Adipocyte (in vitro differentiated cells): ENCODE measurements at regions not wholly inside any gene's neighbourhood (a gene's known extent, or its start where the extent isn't known, plus 50 kb on each side); places are given as distances from the start of the nearest gene placed in this dataset.
A peak's percentile ranks its signal among the peaks of the same experiment; 100 is the strongest.

Source experiments
- DNase-seq: peaks from one replicate; pipeline ENCODE4 v3.0.0-alpha.2; 2015; ENCODE audit warnings: low read depth
- H3K27me3 ChIP-seq: replicated peaks from 2 replicates; pipeline ENCODE4 v1.7.0; 2013; ENCODE audit warnings: mild to moderate bottlenecking, low read length, moderate library complexity; ENCODE audit not compliant: control insufficient read depth, insufficient read depth
- H3K36me3 ChIP-seq: 2 replicates; pipeline ENCODE4 v1.7.0; 2013; ENCODE audit warnings: low read length, mild to moderate bottlenecking, moderate library complexity; ENCODE audit not compliant: control insufficient read depth, insufficient read depth, severe bottlenecking
- H3K4me1 ChIP-seq: 2 replicates; pipeline ENCODE4 v1.7.0; 2013; ENCODE audit warnings: mild to moderate bottlenecking, low read length, moderate library complexity; ENCODE audit not compliant: control insufficient read depth, insufficient read depth
- H3K4me3 ChIP-seq: 2 replicates; pipeline ENCODE4 v1.7.0; 2013; ENCODE audit warnings: mild to moderate bottlenecking, low read length, moderate library complexity
- H3K9ac ChIP-seq: 2 replicates; pipeline ENCODE4 v1.7.0; 2013; ENCODE audit warnings: mild to moderate bottlenecking, low read length, moderate library complexity
- H3K9me3 ChIP-seq: 2 replicates; pipeline ENCODE4 v1.7.0; 2013; ENCODE audit warnings: mild to moderate bottlenecking, low read length, moderate library complexity; ENCODE audit not compliant: control insufficient read depth

- Histone ChIP-seq H3K9me3 (no peaks in the 10 kb centered on the region), H3K9ac (no peak overlapping the region), H3K4me3 (no peak overlapping the region), H3K36me3 (no peaks in the 10 kb centered on the region), H3K4me1 (no peaks in the 10 kb centered on the region), H3K27me3 (no peaks in the 10 kb centered on the region)
- DNase-seq = peak; percentile 11
Measured at GRCh38 chr12:127363392-127363791, 903.6 kb upstream of the TMEM132C start.

GRCh38 chr12:127373559-127373958, 893.4 kb upstream of the TMEM132C start:
- H3K27me3 ChIP-seq = peaks cover 2% of the 10 kb centered on the region
- H3K9me3 ChIP-seq = no peaks in the 10 kb centered on the region
- no peak overlapping the region for H3K4me3 ChIP-seq
- no peak for DNase-seq
- H3K9ac ChIP-seq = no peak overlapping the region
- H3K36me3 ChIP-seq = no peaks in the 10 kb centered on the region
- H3K4me1 ChIP-seq = no peaks in the 10 kb centered on the region

- DNase-seq = no peak
- no peaks in the 10 kb centered on the region for H3K9me3 ChIP-seq
- H3K27me3 ChIP-seq = peaks cover 2% of the 10 kb centered on the region
- H3K4me1 ChIP-seq = no peaks in the 10 kb centered on the region
- no peak overlapping the region for H3K4me3 ChIP-seq
- no peaks in the 10 kb centered on the region for H3K36me3 ChIP-seq
- no peak overlapping the region for H3K9ac ChIP-seq
Measured at GRCh38 chr12:127374447-127374846, 892.5 kb upstream of the TMEM132C start.

- Histone ChIP-seq H3K27me3 (no peaks in the 10 kb centered on the region), H3K9me3 (no peaks in the 10 kb centered on the region), H3K4me1 (no peaks in the 10 kb centered on the region), H3K36me3 (no peaks in the 10 kb centered on the region), H3K4me3 (peak overlapping the region; percentile 74), H3K9ac (no peak overlapping the region)
- peak; percentile 75 for DNase-seq
Measured at GRCh38 chr12:127381043-127381668, 885.8 kb upstream of the TMEM132C start.

GRCh38 chr12:127381681-127382080, 885.3 kb upstream of the TMEM132C start:
- H3K4me3 ChIP-seq = no peak overlapping the region

GRCh38 chr12:127383281-127383680, 883.7 kb upstream of the TMEM132C start:
- Histone ChIP-seq H3K4me3 (no peak overlapping the region), H3K36me3 (no peaks in the 10 kb centered on the region), H3K27me3 (peaks cover 3% of the 10 kb centered on the region), H3K9ac (no peak overlapping the region), H3K4me1 (no peaks in the 10 kb centered on the region), H3K9me3 (no peaks in the 10 kb centered on the region)
- peak; percentile 37 for DNase-seq

More at GRCh38 chr12:127381681-127382080, 885.3 kb upstream of the TMEM132C start:
- H3K4me1 ChIP-seq = no peaks in the 10 kb centered on the region
- DNase-seq = no peak
- H3K27me3 ChIP-seq = no peaks in the 10 kb centered on the region
- H3K9me3 ChIP-seq = no peaks in the 10 kb centered on the region
- no peaks in the 10 kb centered on the region for H3K36me3 ChIP-seq
- H3K9ac ChIP-seq = no peak overlapping the region

- no peak overlapping the region for H3K9ac ChIP-seq
- no peak for DNase-seq
- H3K9me3 ChIP-seq = no peaks in the 10 kb centered on the region
- peaks cover 8% of the 10 kb centered on the region for H3K27me3 ChIP-seq
- H3K4me1 ChIP-seq = no peaks in the 10 kb centered on the region
- no peaks in the 10 kb centered on the region for H3K36me3 ChIP-seq
- no peak overlapping the region for H3K4me3 ChIP-seq
Measured at GRCh38 chr12:127386723-127387122, 880.2 kb upstream of the TMEM132C start.

- Histone ChIP-seq H3K36me3 (no peaks in the 10 kb centered on the region), H3K4me1 (no peaks in the 10 kb centered on the region), H3K27me3 (peaks cover 8% of the 10 kb centered on the region), H3K9ac (no peak overlapping the region), H3K4me3 (no peak overlapping the region), H3K9me3 (no peaks in the 10 kb centered on the region)
- no peak for DNase-seq
Measured at GRCh38 chr12:127388985-127389384, 878.0 kb upstream of the TMEM132C start.

GRCh38 chr12:127389923-127390322, 877.0 kb upstream of the TMEM132C start:
- peak; percentile 81 for DNase-seq
- Histone ChIP-seq H3K4me3 (no peak overlapping the region), H3K9ac (no peak overlapping the region), H3K4me1 (no peaks in the 10 kb centered on the region), H3K9me3 (no peaks in the 10 kb centered on the region), H3K27me3 (peaks cover 8% of the 10 kb centered on the region), H3K36me3 (no peaks in the 10 kb centered on the region)

GRCh38 chr12:127393465-127393864, 873.5 kb upstream of the TMEM132C start:
- Histone ChIP-seq H3K4me3 (no peak overlapping the region), H3K27me3 (peaks cover 5% of the 10 kb centered on the region), H3K4me1 (no peaks in the 10 kb centered on the region), H3K9ac (no peak overlapping the region), H3K9me3 (no peaks in the 10 kb centered on the region), H3K36me3 (no peaks in the 10 kb centered on the region)
- DNase-seq = no peak

- peak; percentile 59 for DNase-seq
- H3K36me3 ChIP-seq = no peaks in the 10 kb centered on the region
- no peaks in the 10 kb centered on the region for H3K4me1 ChIP-seq
- H3K9me3 ChIP-seq = no peaks in the 10 kb centered on the region
- H3K27me3 ChIP-seq = peaks cover 5% of the 10 kb centered on the region
- no peak overlapping the region for H3K4me3 ChIP-seq
- no peak overlapping the region for H3K9ac ChIP-seq
Measured at GRCh38 chr12:127393896-127394295, 873.1 kb upstream of the TMEM132C start.

- H3K27me3 ChIP-seq = no peaks in the 10 kb centered on the region
Measured at GRCh38 chr12:127396734-127397133, 870.2 kb upstream of the TMEM132C start.

More at GRCh38 chr12:127396734-127397133, 870.2 kb upstream of the TMEM132C start:
- DNase-seq = no peak
- peaks cover 6% of the 10 kb centered on the region for H3K4me1 ChIP-seq
- H3K9me3 ChIP-seq = no peaks in the 10 kb centered on the region
- no peak overlapping the region for H3K4me3 ChIP-seq
- no peaks in the 10 kb centered on the region for H3K36me3 ChIP-seq
- H3K9ac ChIP-seq = no peak overlapping the region
